ENCODE measurements at regions not wholly inside any gene's neighbourhood (a gene's known extent, or its start where the extent isn't known, plus 50 kb on each side); places are given as distances from the start of the nearest gene placed in this dataset.

GRCh38 chr4:13171292-13172057 lies 312.7 kb downstream of the RAB28 start:
- no peaks in the 10 kb centered on the region for H3K36me3 ChIP-seq
- H3K27ac ChIP-seq = no peak overlapping the region
- intact Hi-C loops (cut with DNase I) = no loop called here
- no peaks in the 10 kb centered on the region for H3K9me3 ChIP-seq
- no peak for TF ChIP-seq CTCF (IDR thresholded peaks at IDR 0.05)
- H3K4me3 ChIP-seq = no peak overlapping the region
- ATAC-seq (no peak), DNase-seq (no peak)
- H3K4me1 ChIP-seq = no peaks in the 10 kb centered on the region
- no peaks in the 10 kb centered on the region for H3K27me3 ChIP-seq

- no peaks in the 10 kb centered on the region for H3K36me3 ChIP-seq
- DNase-seq = no peak
- H3K27me3 ChIP-seq = no peaks in the 10 kb centered on the region
- intact Hi-C loops (cut with DNase I) = no loop called here
- no peak for ATAC-seq
- H3K27ac ChIP-seq = no peak overlapping the region
- no peaks in the 10 kb centered on the region for H3K4me1 ChIP-seq
- H3K9me3 ChIP-seq = no peaks in the 10 kb centered on the region
- TF ChIP-seq CTCF (IDR thresholded peaks at IDR 0.05) = no peak
- H3K4me3 ChIP-seq = no peak overlapping the region
Observed at GRCh38 chr4:13169731-13170525, 314.2 kb downstream of the RAB28 start.

- ATAC-seq (no peak), DNase-seq (no peak)
- TF ChIP-seq CTCF (IDR thresholded peaks at IDR 0.05) = no peak
- no peaks in the 10 kb centered on the region for H3K4me1 ChIP-seq
- no peaks in the 10 kb centered on the region for H3K36me3 ChIP-seq
- no peak overlapping the region for H3K27ac ChIP-seq
- intact Hi-C loops (cut with DNase I) = no loop called here
- no peaks in the 10 kb centered on the region for H3K27me3 ChIP-seq
- no peaks in the 10 kb centered on the region for H3K9me3 ChIP-seq
- H3K4me3 ChIP-seq = no peak overlapping the region
Observed at GRCh38 chr4:13168326-13168725, 315.8 kb downstream of the RAB28 start.

- H3K4me1 ChIP-seq = no peaks in the 10 kb centered on the region
- DNase-seq = no peak
- H3K27me3 ChIP-seq = no peaks in the 10 kb centered on the region
- no peak overlapping the region for H3K27ac ChIP-seq
- no peak overlapping the region for H3K4me3 ChIP-seq
- intact Hi-C loops (cut with DNase I) = no loop called here
- H3K9me3 ChIP-seq = no peaks in the 10 kb centered on the region
- TF ChIP-seq CTCF (IDR thresholded peaks at IDR 0.05) = no peak
- ATAC-seq = no peak
- no peaks in the 10 kb centered on the region for H3K36me3 ChIP-seq
Observed at GRCh38 chr4:13166214-13166613, 317.9 kb downstream of the RAB28 start.

GRCh38 chr4:13164783-13165331 lies 319.3 kb downstream of the RAB28 start:
- Histone ChIP-seq H3K4me3 (no peak overlapping the region), H3K36me3 (no peaks in the 10 kb centered on the region), H3K4me1 (no peaks in the 10 kb centered on the region), H3K27ac (no peak overlapping the region), H3K9me3 (no peaks in the 10 kb centered on the region), H3K27me3 (no peaks in the 10 kb centered on the region)
- ATAC-seq (no peak), DNase-seq (no peak)
- intact Hi-C loops (cut with DNase I) = no loop called here
- TF ChIP-seq CTCF (IDR thresholded peaks at IDR 0.05) = no peak

Data from upper lobe of right lung (tissue), 1 donor.